ENCODE measurements at regions not wholly inside any gene's neighbourhood (a gene's known extent, or its start where the extent isn't known, plus 50 kb on each side); places are given as distances from the start of the nearest gene placed in this dataset.

DNA sequence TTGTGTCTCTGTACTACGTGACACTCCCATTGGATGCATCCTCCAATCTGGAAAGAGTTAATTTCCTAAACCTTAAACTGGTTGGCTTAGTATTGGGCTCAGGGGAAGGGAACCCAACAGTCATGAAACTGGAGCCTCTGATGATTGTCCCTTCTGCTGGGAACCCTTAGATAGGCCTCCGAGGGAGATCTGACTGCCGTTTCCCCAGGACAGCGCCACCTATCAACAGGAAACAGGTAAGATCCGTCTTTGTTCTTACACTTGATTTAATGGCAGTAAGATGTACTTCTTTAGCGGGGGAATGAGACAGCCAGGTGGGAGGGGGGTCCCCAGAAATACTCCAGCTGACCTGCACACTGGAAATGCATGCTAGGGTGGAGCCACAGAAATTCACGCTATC, 1749.6 kb downstream of the SI start:
- TF ChIP-seq CREB5 (CRISPR knock-in tag; IDR thresholded peaks at IDR 0.05; ENCODE audit: low read depth) (no peak), ZNF8 (CRISPR knock-in tag; IDR thresholded peaks at IDR 0.05) (no peak), ISL1 (CRISPR knock-in tag; IDR thresholded peaks at IDR 0.05) (no peak), ZNF565 (CRISPR knock-in tag; conservative IDR thresholded peaks at IDR 0.05; ENCODE audit: low read depth) (no peak), RARB (CRISPR knock-in tag; IDR thresholded peaks at IDR 0.05) (no peak), ZFP30 (CRISPR knock-in tag; IDR thresholded peaks at IDR 0.05) (no peak), TCF4 (CRISPR knock-in tag; IDR thresholded peaks at IDR 0.05; ENCODE audit: borderline replicate concordance) (no peak), ARNTL (CRISPR knock-in tag; IDR thresholded peaks at IDR 0.05; ENCODE audit: borderline replicate concordance, low read depth) (no peak), PATZ1 (CRISPR knock-in tag; IDR thresholded peaks at IDR 0.05; ENCODE audit: borderline replicate concordance) (no peak), PPARA (CRISPR knock-in tag; IDR thresholded peaks at IDR 0.05; ENCODE audit: borderline replicate concordance) (no peak), ZFP3 (CRISPR knock-in tag; IDR thresholded peaks at IDR 0.05) (no peak)
